ENCODE measurements at regions not wholly inside any gene's neighbourhood (a gene's known extent, or its start where the extent isn't known, plus 50 kb on each side); places are given as distances from the start of the nearest gene placed in this dataset.

- ATAC-seq (no peak), DNase-seq (ENCODE audit: low spot score) (no peak)
These were observed 198.9 kb upstream of the ZP4 start for GRCh38 chr1:238089615-238090014.

GRCh38 chr1:238088560-238089290, 198.0 kb upstream of the ZP4 start:
- ATAC-seq (no peak), DNase-seq (ENCODE audit: low spot score) (no peak)

DNA sequence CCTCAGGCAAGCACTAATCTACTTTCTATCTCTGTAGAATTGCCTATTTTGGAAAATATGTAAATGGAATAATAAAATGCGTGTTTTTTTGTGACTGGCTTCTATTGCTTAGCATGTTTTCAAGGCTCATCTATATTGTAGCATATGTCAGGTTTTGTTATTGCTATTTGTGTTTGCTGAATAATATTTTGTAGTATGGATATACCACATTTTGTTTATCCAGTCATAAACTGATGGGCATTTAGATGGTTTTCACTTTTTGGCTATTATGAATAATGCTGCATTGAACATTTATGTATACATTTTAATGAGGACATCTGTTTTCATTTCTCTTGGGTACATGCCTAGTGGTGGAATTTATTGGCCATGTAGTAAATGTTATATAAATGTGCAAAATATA, 183.3 kb upstream of the ZP4 start:
- no peak for DNase-seq (ENCODE audit: low spot score)
- ATAC-seq = no peak

GRCh38 chr1:238071061-238071460, 180.3 kb upstream of the ZP4 start:
- ATAC-seq = no peak
- DNase-seq (ENCODE audit: low spot score) = no peak

GRCh38 chr1:238063454-238063853, 172.7 kb upstream of the ZP4 start:
- ATAC-seq = no peak
- DNase-seq (ENCODE audit: low spot score) = no peak

GRCh38 chr1:238061967-238062613, 171.4 kb upstream of the ZP4 start:
- DNase-seq (ENCODE audit: low spot score) = no peak

GRCh38 chr1:238060061-238060460, 169.3 kb upstream of the ZP4 start:
- no peak for ATAC-seq
- no peak for DNase-seq (ENCODE audit: low spot score)

More at GRCh38 chr1:238061967-238062613, 171.4 kb upstream of the ZP4 start:
- ATAC-seq = no peak

GRCh38 chr1:238052496-238053266, 162.0 kb upstream of the ZP4 start:
- ATAC-seq = no peak
- no peak for DNase-seq (ENCODE audit: low spot score)

DNA sequence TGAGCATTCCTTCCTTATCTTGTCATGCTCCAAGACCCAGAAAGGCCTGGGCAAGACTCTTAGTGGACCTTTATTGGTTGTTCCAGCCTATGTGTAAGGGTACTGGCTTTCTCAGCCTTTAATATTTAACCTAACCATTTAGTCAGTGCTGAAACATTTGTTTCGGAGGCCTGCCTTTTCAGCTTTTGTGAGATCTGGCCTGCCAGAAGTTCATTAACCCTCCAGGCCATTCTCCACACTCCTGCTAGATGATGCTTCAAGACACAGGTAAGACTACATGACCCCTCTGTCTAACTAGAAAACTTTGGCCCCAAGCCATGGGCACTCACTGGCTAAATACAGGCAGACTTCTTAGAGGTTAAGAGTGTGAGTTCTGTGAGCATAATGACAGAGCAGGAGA, 138.4 kb upstream of the ZP4 start:
- DNase-seq (ENCODE audit: low spot score) (no peak), ATAC-seq (no peak)

GRCh38 chr1:238027366-238027765, 136.6 kb upstream of the ZP4 start:
- no peak for ATAC-seq
- no peak for DNase-seq (ENCODE audit: low spot score)

GRCh38 chr1:238023137-238023536, 132.4 kb upstream of the ZP4 start:
- ATAC-seq (no peak), DNase-seq (ENCODE audit: low spot score) (no peak)

DNA sequence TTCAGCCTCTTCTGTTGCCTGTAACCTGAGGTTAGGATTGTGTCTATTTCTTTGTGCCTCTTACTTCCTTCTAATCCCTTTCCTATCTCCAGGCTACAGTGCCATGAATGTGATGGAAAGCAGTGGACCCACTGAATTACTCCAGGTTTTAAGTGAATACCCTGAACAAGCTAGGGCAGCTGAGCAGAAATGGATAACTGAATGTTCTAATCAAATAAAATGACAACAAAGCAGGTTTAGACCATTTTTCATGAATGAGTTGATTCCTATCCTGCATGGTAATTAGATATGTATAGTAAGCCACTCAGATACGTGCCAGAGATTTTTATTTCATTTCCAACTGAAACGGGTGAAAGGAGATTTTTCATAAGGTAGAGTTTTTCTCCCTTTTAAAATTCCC, 127.5 kb upstream of the ZP4 start:
- ATAC-seq (no peak), DNase-seq (ENCODE audit: low spot score) (no peak)

GRCh38 chr1:238006779-238007178, 116.1 kb upstream of the ZP4 start:
- ATAC-seq = no peak

GRCh38 chr1:238005116-238005515, 114.4 kb upstream of the ZP4 start:
- DNase-seq (ENCODE audit: low spot score) (no peak), ATAC-seq (no peak)

More at GRCh38 chr1:238006779-238007178, 116.1 kb upstream of the ZP4 start:
- no peak for DNase-seq (ENCODE audit: low spot score)

GRCh38 chr1:238001818-238002217, 111.1 kb upstream of the ZP4 start:
- ATAC-seq = no peak

GRCh38 chr1:237999426-238000052, 108.8 kb upstream of the ZP4 start:
- ATAC-seq (no peak), DNase-seq (ENCODE audit: low spot score) (no peak)

More at GRCh38 chr1:238001818-238002217, 111.1 kb upstream of the ZP4 start:
- DNase-seq (ENCODE audit: low spot score) = no peak

DNA sequence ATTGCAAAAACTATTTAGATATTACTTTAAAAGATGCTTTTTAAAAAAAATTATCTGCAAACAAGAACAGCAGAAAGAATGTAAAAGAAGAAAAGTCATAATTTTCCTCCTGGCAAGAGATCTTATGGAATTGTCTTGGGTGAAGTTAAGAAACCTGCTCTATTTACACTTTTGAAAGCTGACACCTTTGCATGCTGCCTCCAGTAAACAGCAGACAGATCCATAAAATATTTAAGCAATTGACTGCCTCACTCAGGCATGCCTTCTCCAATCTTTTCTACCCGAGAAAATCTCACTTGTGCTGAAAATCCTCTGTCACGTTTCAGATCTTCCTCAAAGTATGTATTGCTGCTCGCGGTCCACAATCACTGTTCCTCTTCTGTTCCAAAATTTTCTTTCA, 107.9 kb upstream of the ZP4 start:
- no peak for ATAC-seq
- DNase-seq (ENCODE audit: low spot score) = no peak

DNA sequence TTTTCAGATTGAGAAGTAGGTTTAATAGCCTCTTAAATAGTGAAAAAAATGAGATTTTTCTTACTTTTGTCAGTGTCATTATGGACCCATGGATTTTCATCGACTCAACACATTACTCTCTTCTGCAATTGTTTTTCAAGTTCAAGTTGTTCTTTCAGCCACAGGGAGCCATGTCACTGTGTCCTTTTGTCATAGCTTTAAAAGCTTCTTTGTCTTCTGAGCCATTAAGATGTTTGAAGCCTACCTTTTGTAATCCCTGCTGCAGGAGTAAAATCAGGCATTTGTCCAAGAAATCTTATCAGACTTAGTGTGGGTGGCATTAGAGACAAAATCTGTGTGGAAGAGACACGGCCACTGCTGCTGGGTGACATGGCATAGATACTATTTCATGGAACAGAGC, 92.8 kb upstream of the ZP4 start:
- DNase-seq (ENCODE audit: low spot score) (no peak), ATAC-seq (no peak)

DNA sequence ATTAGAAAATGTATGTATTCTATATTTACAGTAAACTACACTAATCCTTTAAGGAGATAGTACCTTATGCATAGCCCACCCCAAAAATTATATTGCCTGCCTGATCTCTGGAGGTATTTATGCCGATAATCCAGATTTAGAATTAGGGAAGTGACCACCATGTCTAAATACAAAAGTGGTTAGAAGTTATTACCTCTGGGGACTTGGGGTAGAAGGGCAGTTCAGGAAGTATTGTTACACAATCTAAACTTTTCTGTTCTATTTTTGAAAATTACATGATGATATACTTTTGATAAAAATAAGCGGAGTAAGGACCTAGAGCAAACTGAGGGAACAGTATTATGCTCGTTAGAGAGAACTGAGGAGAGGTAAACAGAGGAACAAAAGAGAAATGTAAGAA, 90.5 kb upstream of the ZP4 start:
- DNase-seq (ENCODE audit: low spot score) = no peak
- no peak for ATAC-seq

DNA sequence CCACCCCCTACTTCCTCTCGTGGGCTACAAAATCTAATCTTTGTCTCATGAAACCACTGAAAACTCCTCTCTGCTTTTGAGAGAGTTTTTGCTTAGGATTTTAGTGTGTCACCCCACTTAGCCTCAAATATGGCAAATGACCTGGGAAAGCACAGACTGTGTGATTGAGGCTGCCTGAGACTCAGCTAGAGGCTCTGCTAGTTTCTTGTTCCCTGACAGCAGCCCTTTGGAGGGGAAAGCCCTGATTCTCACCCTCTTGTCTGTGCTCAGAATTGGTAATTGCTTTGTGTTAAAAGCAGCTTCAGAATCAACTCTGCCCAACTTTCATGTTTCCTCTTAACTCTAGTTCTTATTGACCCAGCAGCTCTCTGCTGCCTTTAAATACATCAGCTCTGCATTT, 85.6 kb upstream of the ZP4 start:
- no peak for ATAC-seq
- DNase-seq (ENCODE audit: low spot score) = no peak

DNA sequence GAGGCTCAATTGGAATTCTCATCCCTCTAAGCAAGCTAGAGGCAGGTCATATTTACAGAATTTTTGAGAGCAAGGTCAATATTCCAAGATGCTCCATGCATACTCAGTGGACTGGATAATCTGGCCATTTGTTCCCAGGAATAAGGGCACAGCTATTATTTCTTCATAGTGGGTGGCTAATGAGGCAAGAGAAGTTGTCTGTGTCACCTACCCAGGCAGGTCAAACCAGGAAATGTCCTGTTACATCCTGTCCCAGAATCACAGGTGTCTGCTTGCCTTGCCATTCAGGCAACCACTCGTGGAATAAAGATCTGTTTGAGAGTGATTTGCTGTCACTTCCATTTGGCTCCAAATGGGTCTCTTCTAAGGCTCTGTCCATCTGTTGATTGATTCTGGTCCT, 85.2 kb upstream of the ZP4 start:
- ATAC-seq (no peak), DNase-seq (ENCODE audit: low spot score) (no peak)

- DNase-seq (ENCODE audit: low spot score) (no peak), ATAC-seq (no peak)
These were observed 84.7 kb upstream of the ZP4 start for GRCh38 chr1:237975376-237975775.

All from left lobe of liver (tissue), 2 donors.